NCI-H1694 (cell line): ENCODE measurements at regions not wholly inside any gene's neighbourhood (a gene's known extent, or its start where the extent isn't known, plus 50 kb on each side); places are given as distances from the start of the nearest gene placed in this dataset.
"Not testable (repeated sequence)": the region's sequence is repeated elsewhere in the genome, so short reads cannot be mapped to it uniquely, and the experiment has no call there.

ENCODE experiments used
- DNase-seq: peaks from one replicate; lab custom pipeline; 2025; lab: John Stamatoyannopoulos, UW

- no peak for DNase-seq
Measured at GRCh38 chr4:156545003-156545785, 426.4 kb downstream of the PDGFC start.

- no peak for DNase-seq
Measured at GRCh38 chr4:156539376-156539775, 432.2 kb downstream of the PDGFC start.

- no peak for DNase-seq
Measured at GRCh38 chr4:156538651-156539257, 432.8 kb downstream of the PDGFC start.

GRCh38 chr4:156538210-156538609 lies 433.4 kb downstream of the PDGFC start:
- no peak for DNase-seq

GRCh38 chr4:156537286-156537685 lies 434.3 kb downstream of the PDGFC start:
- DNase-seq, result no peak

GRCh38 chr4:156536661-156537060 lies 434.9 kb downstream of the PDGFC start:
- no peak for DNase-seq

GRCh38 chr4:156534205-156534604 lies 437.4 kb downstream of the PDGFC start:
- DNase-seq, result no peak

- no peak for DNase-seq
Measured at GRCh38 chr4:156528216-156528615, 443.4 kb downstream of the PDGFC start.

- DNase-seq, result no peak
Measured at GRCh38 chr4:156527237-156527993, 444.2 kb downstream of the PDGFC start.

- DNase-seq, result no peak
Measured at GRCh38 chr4:156523991-156524390, 447.6 kb downstream of the PDGFC start.

- no peak for DNase-seq
Measured at GRCh38 chr4:156523492-156523891, 448.1 kb downstream of the PDGFC start.

GRCh38 chr4:156521631-156522030 lies 450.0 kb downstream of the PDGFC start:
- no peak for DNase-seq

GRCh38 chr4:156517956-156518355 lies 453.6 kb downstream of the PDGFC start:
- no peak for DNase-seq

- no peak for DNase-seq
Measured at GRCh38 chr4:156517546-156517945, 454.1 kb downstream of the PDGFC start.

- no peak for DNase-seq
Measured at GRCh38 chr4:156516698-156517097, 454.9 kb downstream of the PDGFC start.

GRCh38 chr4:156515295-156515694 lies 456.3 kb downstream of the PDGFC start:
- no peak for DNase-seq

GRCh38 chr4:156512622-156513021 lies 459.0 kb downstream of the PDGFC start:
- no peak for DNase-seq

- not testable (repeated sequence) for DNase-seq
Measured at GRCh38 chr4:156509921-156510320, 461.7 kb downstream of the PDGFC start.

- no peak for DNase-seq
Measured at GRCh38 chr4:156505341-156505955, 466.2 kb downstream of the PDGFC start.

- no peak for DNase-seq
Measured at GRCh38 chr4:156503119-156503518, 468.5 kb downstream of the PDGFC start.

- no peak for DNase-seq
Measured at GRCh38 chr4:156501962-156502361, 469.6 kb downstream of the PDGFC start.

GRCh38 chr4:156499684-156500083 lies 471.9 kb downstream of the PDGFC start:
- no peak for DNase-seq

GRCh38 chr4:156497486-156497885 lies 474.1 kb downstream of the PDGFC start:
- DNase-seq, result no peak
